ENCODE measurements at regions not wholly inside any gene's neighbourhood (a gene's known extent, or its start where the extent isn't known, plus 50 kb on each side); places are given as distances from the start of the nearest gene placed in this dataset.

DNA sequence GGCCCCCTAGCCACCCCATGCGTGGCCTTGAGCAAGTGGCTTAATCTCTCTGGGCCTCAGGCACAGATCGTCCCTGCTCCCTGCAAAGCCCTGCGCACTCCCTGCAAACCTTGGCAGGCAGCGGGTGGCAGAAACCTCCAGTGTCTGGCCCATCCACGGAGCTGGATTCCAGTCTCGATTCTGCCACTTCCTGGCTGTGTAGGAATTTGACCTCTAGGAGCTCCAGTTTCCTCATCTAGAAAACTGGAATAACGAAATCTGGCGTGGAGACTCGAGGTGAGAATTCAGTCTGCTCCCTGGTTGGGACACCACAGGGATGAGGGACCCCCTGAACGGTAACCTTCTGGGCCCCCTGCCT is 186.9 kb downstream of the MN1 start:
- no peak for DNase-seq (ENCODE audit: low read depth)

GRCh38 chr22:27615408-27615807 is 186.1 kb downstream of the MN1 start:
- no peak for DNase-seq (ENCODE audit: low read depth)

GRCh38 chr22:27616033-27616432 is 185.5 kb downstream of the MN1 start:
- no peak for DNase-seq (ENCODE audit: low read depth)

DNA sequence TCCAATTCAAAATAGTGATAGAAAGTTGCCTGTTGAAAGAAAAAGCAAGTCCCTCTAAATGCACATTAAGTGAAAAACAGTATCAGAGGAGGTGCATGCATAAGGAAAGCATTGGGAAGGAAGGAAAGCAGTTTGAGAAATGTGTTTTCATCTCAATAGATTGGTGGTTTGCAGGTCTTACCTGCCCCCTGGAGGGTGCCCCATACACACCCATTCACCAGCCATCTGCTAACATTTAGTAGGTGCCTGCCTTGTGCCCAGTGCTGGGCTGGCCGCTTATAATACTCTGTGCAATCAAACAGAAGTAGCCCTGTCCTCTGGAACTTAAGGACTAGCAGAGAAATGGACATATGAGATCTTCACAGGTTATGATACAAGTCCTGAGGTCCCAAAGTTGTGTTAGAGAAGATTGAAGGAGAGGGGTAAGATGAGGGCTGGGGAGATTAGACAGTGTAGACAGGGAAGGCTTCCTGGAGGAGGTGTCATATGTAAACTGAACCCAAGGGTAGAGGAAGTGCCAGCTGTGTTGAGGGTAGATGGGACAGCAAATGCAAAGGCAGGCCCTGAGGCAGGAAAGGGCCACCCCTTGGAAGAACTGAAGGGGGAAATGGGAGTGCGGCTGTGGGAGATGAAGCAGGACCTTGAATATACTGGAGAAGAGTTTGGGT is 184.2 kb downstream of the MN1 start:
- no peak for DNase-seq (ENCODE audit: low read depth)

DNA sequence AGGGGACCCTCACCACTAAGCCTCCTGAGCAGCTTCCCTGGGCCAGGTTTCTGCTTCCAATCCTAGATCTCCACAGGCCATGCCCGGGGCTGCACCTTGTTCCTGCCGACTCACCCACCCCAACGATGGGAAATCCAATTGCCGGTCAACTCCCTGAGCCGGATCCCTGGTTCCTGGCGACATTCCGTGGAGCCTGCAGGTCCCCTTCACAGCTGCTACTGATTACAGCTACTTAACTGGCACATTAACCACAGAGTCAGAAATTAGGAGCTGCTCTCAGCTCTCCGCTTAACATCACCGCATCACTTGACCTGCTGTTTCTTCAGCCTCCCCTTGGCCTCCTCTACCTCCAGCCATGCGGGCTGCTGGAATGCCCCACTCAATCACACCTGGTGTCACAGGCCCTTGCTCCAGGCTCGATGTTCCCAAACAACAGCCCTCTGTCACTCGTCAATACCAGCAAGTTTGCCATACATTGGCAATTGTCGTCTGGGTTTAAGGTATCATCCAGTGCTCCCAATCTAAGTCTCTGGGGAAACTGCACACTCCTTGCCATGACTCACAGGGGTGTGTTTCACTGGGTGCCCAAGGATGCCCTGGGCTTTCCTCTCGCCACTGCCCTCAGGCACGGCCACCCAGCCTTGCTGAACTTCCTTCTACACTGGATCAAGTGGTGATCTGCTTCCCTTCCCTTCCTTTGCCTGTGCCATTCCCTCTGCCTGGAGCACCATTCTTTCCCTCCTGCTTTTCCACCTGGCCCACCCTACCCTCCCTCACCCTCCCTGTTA is 181.0 kb downstream of the MN1 start:
- DNase-seq (ENCODE audit: low read depth) = no peak

DNA sequence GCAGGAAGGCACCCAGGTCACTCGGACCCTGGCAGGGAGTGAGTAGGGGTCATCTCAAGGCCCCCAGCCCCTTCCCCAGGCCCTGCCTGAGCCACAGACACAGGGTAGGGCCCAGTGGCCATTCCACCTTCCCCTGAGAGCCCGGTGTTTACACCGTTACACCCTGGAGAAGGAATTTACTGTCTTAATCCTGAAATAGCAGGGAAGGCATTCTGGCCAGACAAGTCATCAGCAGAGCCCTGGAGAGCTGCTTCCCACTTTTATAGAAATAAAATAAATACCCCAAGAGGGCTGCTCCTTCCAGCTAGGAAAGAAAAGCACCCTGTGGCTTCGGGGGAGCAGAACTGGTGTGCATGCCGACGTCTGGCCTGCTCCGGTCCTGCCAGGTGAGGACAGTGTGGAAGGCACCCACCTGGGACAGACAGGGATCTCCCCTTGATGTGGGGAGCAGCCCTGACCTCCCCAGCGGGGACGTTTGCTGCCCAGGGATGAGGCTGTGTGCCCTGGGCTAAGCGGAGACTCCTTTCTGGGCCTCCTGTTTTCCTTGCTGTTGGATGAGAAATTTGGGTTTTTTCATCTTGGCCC is 180.0 kb downstream of the MN1 start:
- no peak for DNase-seq (ENCODE audit: low read depth)

- DNase-seq (ENCODE audit: low read depth) = no peak
Measured at GRCh38 chr22:27624042-27624441, 177.5 kb downstream of the MN1 start.

GRCh38 chr22:27624705-27625104 is 176.9 kb downstream of the MN1 start:
- no peak for DNase-seq (ENCODE audit: low read depth)

DNA sequence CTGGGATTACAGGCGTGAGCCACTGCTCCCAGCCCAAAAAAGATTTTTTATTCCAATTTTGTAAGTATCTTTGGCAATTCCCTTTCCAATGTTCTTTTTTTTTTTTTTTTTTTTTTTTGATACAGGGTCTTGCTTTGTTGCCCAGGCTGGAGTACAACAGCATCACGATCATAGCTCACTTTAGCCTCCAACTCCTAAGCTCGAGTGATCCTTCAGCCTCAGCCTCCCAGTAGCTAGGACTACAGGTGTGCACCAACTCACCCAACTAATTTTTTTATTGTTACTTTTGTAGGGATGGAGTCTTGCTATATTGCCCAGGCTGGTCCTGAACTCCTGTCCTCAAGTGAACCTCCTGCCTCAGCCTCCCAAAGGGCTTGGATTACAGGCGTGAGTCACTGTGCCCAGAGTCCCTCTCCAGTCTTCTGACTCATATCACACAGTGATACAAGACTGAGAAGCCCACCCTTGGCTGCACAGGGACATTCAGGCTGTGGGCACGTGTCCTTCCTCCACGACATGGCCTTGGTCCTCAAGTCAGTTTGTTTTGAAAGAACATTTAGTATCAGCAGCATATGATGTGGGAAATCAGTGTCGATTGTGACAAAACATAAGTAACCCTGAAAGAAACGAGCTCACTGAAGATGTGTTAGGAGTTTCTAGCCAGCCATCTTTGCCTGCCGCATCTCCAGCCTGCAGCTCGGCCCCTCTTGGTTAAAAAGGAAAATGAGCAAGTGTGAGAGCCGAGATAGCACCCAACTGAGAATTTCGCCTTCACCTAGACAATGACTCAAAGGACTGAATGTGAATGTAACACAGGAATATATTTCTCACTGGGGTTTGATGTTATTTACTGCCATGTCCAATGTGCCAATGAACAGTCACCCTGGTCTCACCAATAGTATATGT is 175.5 kb downstream of the MN1 start:
- DNase-seq (ENCODE audit: low read depth) = no peak

DNA sequence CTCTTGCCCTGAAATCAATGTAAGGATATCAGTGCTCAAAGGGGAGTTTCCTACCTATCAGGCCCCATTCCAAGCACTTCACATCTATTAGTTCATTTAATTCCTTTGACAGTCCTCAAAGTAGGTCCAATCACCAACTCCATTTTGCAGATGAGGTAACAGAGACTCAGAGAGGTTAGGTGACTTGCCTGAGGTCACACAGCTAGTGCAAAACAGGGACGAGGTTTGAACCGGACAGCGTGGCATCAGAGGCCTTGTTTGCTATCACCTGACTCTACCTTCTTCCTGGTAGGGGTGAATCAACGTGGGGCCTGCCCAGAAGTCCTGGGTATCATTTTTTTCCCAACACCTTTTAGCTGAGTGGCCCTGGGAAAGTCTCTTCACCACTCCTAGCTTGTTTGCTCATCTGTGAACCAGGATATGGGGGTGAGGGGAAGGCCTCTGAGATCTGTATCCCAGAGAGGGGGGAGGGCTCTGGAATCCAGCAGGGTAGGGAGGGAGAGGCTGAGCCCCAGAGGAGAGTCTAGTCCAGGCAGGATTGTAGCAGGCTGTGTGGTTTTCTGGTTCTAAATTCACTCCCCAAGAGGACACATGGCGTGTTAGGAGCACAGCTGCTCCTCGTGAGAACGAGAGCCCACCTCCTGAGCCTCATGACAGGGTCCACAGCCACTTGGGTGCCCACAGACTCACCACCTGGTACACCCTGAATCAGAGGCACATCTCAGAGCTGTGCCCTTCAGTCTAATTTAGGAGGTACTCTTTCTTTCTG is 174.7 kb downstream of the MN1 start:
- DNase-seq (ENCODE audit: low read depth) = no peak

DNA sequence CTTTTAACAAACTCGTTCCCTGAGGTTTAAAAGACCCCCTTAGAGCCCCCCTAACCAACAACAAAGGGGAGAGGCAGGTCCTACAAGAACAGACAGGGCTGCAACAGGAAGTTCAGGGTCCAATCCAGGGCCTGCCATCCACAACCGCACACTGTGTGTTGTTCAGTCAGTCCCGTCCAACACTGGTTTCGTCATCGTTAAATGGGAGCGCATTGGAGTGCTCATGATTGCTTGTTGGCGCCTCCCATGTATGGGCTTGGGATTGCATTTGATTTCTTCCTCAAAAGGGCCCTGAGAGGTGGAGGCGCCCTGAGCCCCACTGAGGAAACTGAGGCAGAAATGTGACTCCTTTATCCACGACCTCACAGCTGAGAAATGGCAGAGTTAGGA is 174.1 kb downstream of the MN1 start:
- DNase-seq (ENCODE audit: low read depth) = no peak

GRCh38 chr22:27627901-27628300 is 173.7 kb downstream of the MN1 start:
- DNase-seq (ENCODE audit: low read depth) = no peak

DNA sequence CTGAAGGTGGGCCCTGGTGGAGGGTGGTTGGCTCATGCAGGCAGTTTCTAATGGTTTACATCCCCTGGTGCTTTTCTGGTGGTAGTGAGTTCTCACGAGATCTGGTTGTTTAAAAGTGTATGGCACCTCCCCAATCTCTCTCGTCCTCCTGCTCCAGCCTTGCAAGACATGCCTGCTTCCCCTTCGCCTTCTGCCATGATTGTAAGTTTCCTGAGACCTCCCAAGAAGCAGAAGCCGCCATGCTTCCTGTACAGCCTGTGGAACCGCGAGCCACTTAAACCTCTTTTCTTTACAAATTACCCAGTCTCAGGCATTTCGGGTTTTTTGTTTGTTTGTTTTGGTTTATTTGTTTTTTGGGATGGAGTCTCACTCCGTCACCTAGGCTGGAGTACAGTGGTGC is 173.2 kb downstream of the MN1 start:
- no peak for DNase-seq (ENCODE audit: low read depth)

DNA sequence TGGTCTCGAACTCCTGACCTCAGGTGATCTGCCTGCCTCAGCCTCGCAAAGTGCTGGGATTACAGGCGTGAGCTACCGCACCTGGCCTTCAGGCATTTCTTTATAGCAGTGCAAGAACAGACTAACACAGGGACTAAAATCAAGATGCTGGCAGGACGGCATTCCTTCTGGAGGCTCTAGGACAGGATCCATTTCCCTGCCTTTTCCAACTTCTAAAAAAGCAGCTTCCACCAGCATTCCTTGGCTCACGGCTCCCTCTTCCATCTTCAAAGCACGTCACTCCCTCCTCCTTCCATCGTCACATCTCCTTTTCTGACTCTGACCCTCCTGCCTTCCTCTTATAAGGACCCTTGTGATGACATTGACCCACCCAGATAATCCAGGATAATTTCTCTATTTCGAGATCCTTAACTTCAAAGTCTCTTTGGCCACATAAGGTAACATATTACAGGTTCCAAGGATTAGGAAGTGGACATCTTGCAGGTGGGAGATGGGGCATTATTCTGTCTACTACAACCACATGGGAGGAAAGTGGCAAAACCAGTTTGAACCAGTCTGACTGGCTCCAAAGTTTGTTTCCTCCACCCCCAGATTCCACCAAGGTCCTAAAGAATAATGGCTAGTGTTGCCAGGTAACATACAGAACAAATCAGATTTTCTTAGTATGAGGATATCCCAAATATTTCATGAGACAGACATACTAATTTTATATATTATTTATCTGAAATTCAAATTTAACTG is 172.5 kb downstream of the MN1 start:
- DNase-seq (ENCODE audit: low read depth) = no peak

DNA sequence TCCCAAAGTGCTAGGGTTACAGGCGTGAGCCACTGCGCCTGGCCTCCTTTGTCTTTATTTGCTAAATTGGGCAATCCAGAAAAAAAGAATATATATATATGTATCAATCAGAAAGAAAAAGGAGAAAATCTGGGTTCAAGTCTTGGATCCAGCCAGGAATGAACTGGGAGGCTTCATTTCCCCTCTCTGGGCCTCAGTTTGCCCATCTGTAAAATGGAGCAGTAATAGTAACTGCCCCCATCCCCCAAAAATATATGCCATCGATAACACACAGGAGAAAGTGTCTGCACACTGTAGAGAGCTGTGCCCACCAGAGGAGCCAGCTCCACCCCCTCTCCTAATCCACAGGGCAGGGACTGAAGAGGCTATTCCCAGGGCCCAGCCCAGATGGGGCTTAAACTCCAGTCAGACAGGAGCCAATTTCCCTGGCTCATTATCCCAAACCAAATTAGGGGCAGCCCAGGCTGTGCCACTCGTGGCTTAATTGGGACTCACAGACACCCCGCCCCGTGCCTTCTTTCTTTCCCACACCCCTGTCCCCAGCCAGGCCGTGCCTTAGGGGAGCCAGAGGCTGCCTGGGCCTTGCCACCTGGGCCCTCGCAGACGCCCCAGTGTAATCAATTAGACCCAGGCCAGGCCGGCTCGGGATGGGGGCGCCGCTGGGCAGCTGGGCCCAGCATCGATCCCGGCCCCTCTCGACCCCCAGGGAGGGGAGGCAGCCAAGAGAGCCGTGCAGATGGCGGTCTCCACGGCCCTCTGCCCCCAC is 171.5 kb downstream of the MN1 start:
- DNase-seq (ENCODE audit: low read depth) = no peak

GRCh38 chr22:27630754-27631153 is 170.8 kb downstream of the MN1 start:
- DNase-seq (ENCODE audit: low read depth) = no peak

- DNase-seq (ENCODE audit: low read depth) = no peak
Measured at GRCh38 chr22:27631641-27632040, 169.9 kb downstream of the MN1 start.

GRCh38 chr22:27632451-27633295 is 168.9 kb downstream of the MN1 start:
- no peak for DNase-seq (ENCODE audit: low read depth)

GRCh38 chr22:27633296-27633871 is 168.2 kb downstream of the MN1 start:
- no peak for DNase-seq (ENCODE audit: low read depth)

All from forelimb muscle (tissue), 1 donor.